ENCODE measurements at regions not wholly inside any gene's neighbourhood (a gene's known extent, or its start where the extent isn't known, plus 50 kb on each side); places are given as distances from the start of the nearest gene placed in this dataset.

DNA sequence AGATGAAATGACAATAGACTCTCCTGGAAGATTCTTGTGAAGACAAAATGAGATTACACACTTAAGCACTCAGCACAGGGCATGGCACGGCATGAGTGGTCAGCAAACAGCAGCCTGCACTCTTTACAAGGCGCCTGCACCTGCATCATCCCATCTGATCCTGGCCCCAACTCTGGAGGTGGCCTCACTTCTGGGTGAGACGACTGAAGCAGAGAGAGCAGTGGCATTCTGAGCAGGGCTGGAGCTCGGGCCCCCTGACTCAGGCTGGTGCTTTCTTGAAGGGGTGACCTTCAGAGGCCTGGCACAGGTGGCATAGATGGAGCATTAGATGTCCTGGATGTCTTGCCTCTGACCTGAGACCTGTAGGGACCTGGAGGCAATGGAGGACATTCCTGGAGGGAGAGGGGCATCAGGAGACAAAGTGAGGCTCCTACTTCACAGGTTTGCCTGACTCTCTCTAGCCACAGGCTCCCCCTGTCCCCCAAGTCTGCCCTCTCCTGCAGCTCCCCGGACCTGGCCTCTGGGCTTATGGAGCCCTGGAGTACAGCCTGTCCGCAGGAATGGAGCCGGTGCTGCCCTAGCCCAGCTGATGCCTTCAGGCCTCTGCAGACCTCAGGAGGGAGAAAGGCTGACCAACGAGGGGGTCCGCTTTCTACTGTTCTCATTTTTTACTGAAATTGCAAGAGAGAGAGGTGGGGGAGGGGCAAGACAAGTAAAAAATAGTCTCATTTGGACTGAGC is 65.5 kb upstream of the THY1 start:
- no peak for DNase-seq (ENCODE audit: low read depth)
- no peak overlapping the region for H3K4me3 ChIP-seq (ENCODE audit: low read depth, low read length)
- in situ Hi-C loops (cut with HindIII; ENCODE audit: low sequenced_read_pairs) = no loop called here
- no peak for TF ChIP-seq CTCF (IDR thresholded peaks at IDR 0.05; ENCODE audit: low read depth, low read length, missing control alignments)

DNA sequence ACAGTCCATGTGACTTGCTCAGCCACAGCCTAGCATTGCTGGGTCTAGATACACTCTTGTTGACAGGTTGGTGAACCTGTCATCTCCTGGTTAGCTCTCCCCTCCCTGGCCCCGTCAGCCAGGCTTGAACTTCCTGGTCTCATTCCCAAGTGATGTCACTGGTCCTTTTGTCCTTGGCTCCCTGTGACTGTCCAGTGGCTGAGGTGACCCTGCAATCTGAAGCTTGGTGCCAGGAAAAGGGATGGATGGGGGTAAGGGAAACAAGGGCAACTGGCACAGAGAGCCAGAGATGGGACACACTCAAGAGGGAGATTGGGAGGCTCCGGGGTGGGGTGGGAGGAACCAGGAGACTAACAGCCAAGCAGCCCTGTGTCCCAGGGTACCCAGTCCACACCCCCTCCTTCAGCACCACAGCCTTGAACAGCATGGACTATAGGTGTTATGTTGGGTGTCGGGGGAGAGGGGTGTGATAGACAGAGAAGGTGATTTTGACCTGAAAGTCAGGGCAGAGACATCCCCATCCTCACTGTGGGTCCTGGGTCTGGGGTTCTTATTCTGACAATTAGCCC is 63.8 kb upstream of the THY1 start:
- no peak for TF ChIP-seq CTCF (IDR thresholded peaks at IDR 0.05; ENCODE audit: low read depth, low read length, missing control alignments)
- in situ Hi-C loops (cut with HindIII; ENCODE audit: low sequenced_read_pairs) = no loop called here
- DNase-seq (ENCODE audit: low read depth) = no peak
- H3K4me3 ChIP-seq (ENCODE audit: low read depth, low read length) = no peak overlapping the region

- in situ Hi-C loops (cut with HindIII; ENCODE audit: low sequenced_read_pairs) = no loop called here
- no peak for TF ChIP-seq CTCF (IDR thresholded peaks at IDR 0.05; ENCODE audit: low read depth, low read length, missing control alignments)
- DNase-seq (ENCODE audit: low read depth) = no peak
- no peak overlapping the region for H3K4me3 ChIP-seq (ENCODE audit: low read depth, low read length)
Measured at GRCh38 chr11:119486016-119486415, 63.0 kb upstream of the THY1 start.

GRCh38 chr11:119484741-119485605 is 62.0 kb upstream of the THY1 start:
- in situ Hi-C loops (cut with HindIII; ENCODE audit: low sequenced_read_pairs) = no loop called here
- no peak overlapping the region for H3K4me3 ChIP-seq (ENCODE audit: low read depth, low read length)
- peak; percentile 17 for TF ChIP-seq CTCF (IDR thresholded peaks at IDR 0.05; ENCODE audit: low read depth, low read length, missing control alignments)
- DNase-seq (ENCODE audit: low read depth) = no peak

GRCh38 chr11:119483881-119484371 is 61.0 kb upstream of the THY1 start:
- no peak for DNase-seq (ENCODE audit: low read depth)
- in situ Hi-C loops (cut with HindIII; ENCODE audit: low sequenced_read_pairs) = no loop called here

More at GRCh38 chr11:119483881-119484371, 61.0 kb upstream of the THY1 start:
- TF ChIP-seq CTCF (IDR thresholded peaks at IDR 0.05; ENCODE audit: low read depth, low read length, missing control alignments) = no peak
- H3K4me3 ChIP-seq (ENCODE audit: low read depth, low read length) = no peak overlapping the region

All from astrocyte of the cerebellum (primary cell).